ENCODE measurements at regions not wholly inside any gene's neighbourhood (a gene's known extent, or its start where the extent isn't known, plus 50 kb on each side); places are given as distances from the start of the nearest gene placed in this dataset.
A peak's percentile ranks its signal among the peaks of the same experiment; 100 is the strongest.

- no peak for DNase-seq (ENCODE audit: low spot score in 2 of 2)
- Histone ChIP-seq H3K4me3 (no peak overlapping the region), H3K36me3 (no peaks in the 10 kb centered on the region), H3K27me3 (no peaks in the 10 kb centered on the region), H3K9me3 (no peaks in the 10 kb centered on the region), H3K27ac (no peak overlapping the region), H3K4me1 (no peaks in the 10 kb centered on the region)
- no peak for TF ChIP-seq POLR2AphosphoS5 (IDR thresholded peaks at IDR 0.05)
- no peak for TF ChIP-seq CTCF (IDR thresholded peaks at IDR 0.05)
- no peak for TF ChIP-seq POLR2A (IDR thresholded peaks at IDR 0.05)
- intact Hi-C loops (cut with DNase I; ENCODE audit: low total_unique reads) = no loop called here
Measured at GRCh38 chr2:37867166-37867565, 57.9 kb upstream of the RMDN2 start.

GRCh38 chr2:37868866-37869265 is 56.2 kb upstream of the RMDN2 start:
- H3K9me3 ChIP-seq = no peaks in the 10 kb centered on the region
- no peak overlapping the region for H3K27ac ChIP-seq
- no peaks in the 10 kb centered on the region for H3K36me3 ChIP-seq
- H3K27me3 ChIP-seq = no peaks in the 10 kb centered on the region
- intact Hi-C loops (cut with DNase I; ENCODE audit: low total_unique reads) = no loop called here
- TF ChIP-seq POLR2AphosphoS5 (IDR thresholded peaks at IDR 0.05) (no peak), POLR2A (IDR thresholded peaks at IDR 0.05) (no peak), CTCF (IDR thresholded peaks at IDR 0.05) (no peak)
- H3K4me1 ChIP-seq = no peaks in the 10 kb centered on the region
- no peak overlapping the region for H3K4me3 ChIP-seq
- no peak for DNase-seq (ENCODE audit: low spot score in 2 of 2)

DNA sequence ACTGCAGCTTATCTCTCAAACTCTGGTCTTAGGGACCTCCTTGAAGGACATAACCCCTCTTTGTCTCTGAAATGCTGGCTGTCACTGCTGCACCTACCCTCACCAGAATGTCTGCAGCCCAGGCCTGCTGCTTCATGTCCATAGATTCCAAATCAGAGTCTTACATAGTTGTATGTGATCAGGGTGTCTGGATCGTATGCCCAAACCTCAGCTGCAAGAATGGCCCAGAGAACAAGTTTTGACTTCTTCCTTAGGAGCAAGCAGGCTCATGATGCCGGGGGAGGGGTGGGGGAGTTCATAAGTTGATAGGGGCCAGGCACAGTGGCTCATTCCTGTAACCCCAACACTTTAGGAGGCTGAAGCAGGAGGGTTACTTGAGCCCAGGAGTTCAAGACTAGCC is 55.8 kb upstream of the RMDN2 start:
- TF ChIP-seq POLR2AphosphoS5 (IDR thresholded peaks at IDR 0.05) (no peak), POLR2A (IDR thresholded peaks at IDR 0.05) (no peak), CTCF (IDR thresholded peaks at IDR 0.05) (no peak)
- no peak for DNase-seq (ENCODE audit: low spot score in 2 of 2)
- no peak overlapping the region for H3K4me3 ChIP-seq
- no peaks in the 10 kb centered on the region for H3K36me3 ChIP-seq
- H3K9me3 ChIP-seq = no peaks in the 10 kb centered on the region
- intact Hi-C loops (cut with DNase I; ENCODE audit: low total_unique reads) = no loop called here
- H3K27me3 ChIP-seq = no peaks in the 10 kb centered on the region
- H3K4me1 ChIP-seq = no peaks in the 10 kb centered on the region
- peak overlapping the region in 1 of 2 donors; percentile 48 for H3K27ac ChIP-seq

GRCh38 chr2:37869771-37870170 is 55.3 kb upstream of the RMDN2 start:
- Histone ChIP-seq H3K27ac (peak overlapping the region in 1 of 2 donors; percentile 48), H3K4me1 (no peaks in the 10 kb centered on the region), H3K27me3 (no peaks in the 10 kb centered on the region), H3K4me3 (no peak overlapping the region), H3K9me3 (no peaks in the 10 kb centered on the region), H3K36me3 (no peaks in the 10 kb centered on the region)
- intact Hi-C loops (cut with DNase I; ENCODE audit: low total_unique reads) = no loop called here
- TF ChIP-seq POLR2AphosphoS5 (IDR thresholded peaks at IDR 0.05) (no peak), CTCF (IDR thresholded peaks at IDR 0.05) (no peak), POLR2A (IDR thresholded peaks at IDR 0.05) (no peak)
- no peak for DNase-seq (ENCODE audit: low spot score in 2 of 2)

DNA sequence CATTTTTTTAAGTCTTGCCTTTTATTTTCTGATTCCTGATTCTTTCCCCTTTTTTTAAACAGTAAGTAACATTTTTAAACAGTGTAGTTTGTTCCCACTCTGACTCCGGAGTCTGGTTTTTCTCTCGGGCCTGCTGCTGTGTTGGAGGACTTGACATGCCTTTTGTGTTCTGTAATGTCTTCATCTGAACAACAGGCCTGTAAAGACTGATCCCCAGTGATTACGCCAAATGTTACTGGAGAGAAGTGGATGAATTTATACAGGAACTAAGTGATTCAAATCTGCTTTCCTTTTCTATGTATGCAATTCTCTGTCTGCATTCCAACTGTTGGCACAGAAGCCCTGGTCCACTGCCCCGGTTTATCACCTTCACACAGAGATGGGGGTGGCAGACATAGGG is 54.3 kb upstream of the RMDN2 start:
- no peak for TF ChIP-seq CTCF (IDR thresholded peaks at IDR 0.05)
- no peak for TF ChIP-seq POLR2AphosphoS5 (IDR thresholded peaks at IDR 0.05)
- TF ChIP-seq POLR2A (IDR thresholded peaks at IDR 0.05) = no peak
- Histone ChIP-seq H3K36me3 (no peaks in the 10 kb centered on the region), H3K27me3 (no peaks in the 10 kb centered on the region), H3K4me3 (no peak overlapping the region), H3K4me1 (no peaks in the 10 kb centered on the region), H3K27ac (peak overlapping the region; percentile 40 to 78), H3K9me3 (no peaks in the 10 kb centered on the region)
- DNase-seq (ENCODE audit: low spot score in 2 of 2) = no peak
- intact Hi-C loops (cut with DNase I; ENCODE audit: low total_unique reads) = no loop called here
